Liver (tissue), 7 donors: ENCODE measurements at regions not wholly inside any gene's neighbourhood (a gene's known extent, or its start where the extent isn't known, plus 50 kb on each side); places are given as distances from the start of the nearest gene placed in this dataset.

ENCODE experiments used
- DNase-seq: peaks from one replicate; pipeline ENCODE4 v3.0.0-alpha.2; 2017; ENCODE audit warnings: low spot score
- H3K27ac ChIP-seq, 2 donors: one replicate each; pipeline ENCODE4 v1.7.0; 2013; ENCODE audit warnings: inconsistent platforms in 2 of 2, low read length in 2 of 2, control low read depth in 1 of 2, low read depth in 1 of 2, mild to moderate bottlenecking in 1 of 2
- H3K27me3 ChIP-seq, 4 donors: one replicate each; pipeline versions ENCODE4 v1.6.1 to v1.7.0; 2013; ENCODE audit warnings: low read length in 3 of 4, inconsistent platforms in 1 of 4, mild to moderate bottlenecking in 1 of 4, moderate library complexity in 1 of 4; ENCODE audit not compliant: control insufficient read depth in 4 of 4, insufficient read depth in 4 of 4
- H3K36me3 ChIP-seq, 4 donors: one replicate each; pipeline versions ENCODE4 v1.6.1 to v1.7.0; 2013; ENCODE audit warnings: low read length in 3 of 4, mild to moderate bottlenecking in 3 of 4, low read depth in 1 of 4, moderate library complexity in 1 of 4; ENCODE audit not compliant: control insufficient read depth in 4 of 4, insufficient read depth in 3 of 4
- H3K4me1 ChIP-seq, 4 donors: one replicate each; pipeline versions ENCODE4 v1.6.1 to v1.7.0; 2013; ENCODE audit warnings: low read length in 3 of 4, mild to moderate bottlenecking in 3 of 4, moderate library complexity in 1 of 4; ENCODE audit not compliant: control insufficient read depth in 4 of 4, insufficient read depth in 4 of 4
- H3K4me3 ChIP-seq, 3 donors: one replicate each; pipeline versions ENCODE4 v1.6.1 to v1.7.0; 2013; ENCODE audit warnings: low read length in 3 of 3, control low read depth in 1 of 3, low read depth in 1 of 3, mild to moderate bottlenecking in 1 of 3
- H3K9ac ChIP-seq, 2 donors: one replicate each; pipeline ENCODE4 v1.7.0; 2013; ENCODE audit warnings: low read length in 2 of 2, mild to moderate bottlenecking in 2 of 2, moderate library complexity in 2 of 2, control low read depth in 1 of 2, low read depth in 1 of 2
- H3K9me3 ChIP-seq, 4 donors: one replicate each; pipeline versions ENCODE4 v1.6.1 to v1.7.0; 2013; ENCODE audit warnings: low read length in 3 of 4; ENCODE audit not compliant: control insufficient read depth in 4 of 4
- EGR1 ChIP-seq, 2 donors: IDR thresholded peaks; 2 replicates each; pipeline ENCODE4 v1.6.1; 2016 to 2018; ENCODE audit warnings: antibody characterized with exemption in 2 of 2, low read depth in 2 of 2
- FOXA1 ChIP-seq: IDR thresholded peaks from 2 replicates; pipeline ENCODE4 v1.6.1; 2016; ENCODE audit warnings: antibody characterized with exemption
- FOXA2 ChIP-seq: IDR thresholded peaks from 2 replicates; pipeline ENCODE4 v1.6.1; 2016; ENCODE audit warnings: antibody characterized with exemption
- GABPA ChIP-seq, 2 donors: IDR thresholded peaks in 1 of 2; conservative IDR thresholded peaks in 1 of 2; 2 replicates each; pipeline ENCODE4 v1.6.1; 2016; ENCODE audit warnings: antibody characterized with exemption in 2 of 2, mild to moderate bottlenecking in 1 of 2, moderate library complexity in 1 of 2
- HNF4A ChIP-seq, 2 donors: conservative IDR thresholded peaks; 2 replicates each; pipeline ENCODE4 v1.6.1; 2016; ENCODE audit warnings: antibody characterized with exemption in 2 of 2, mild to moderate bottlenecking in 2 of 2
- HNF4G ChIP-seq: IDR thresholded peaks from 2 replicates; pipeline ENCODE4 v1.6.1; 2016; ENCODE audit warnings: antibody characterized with exemption
- JUND ChIP-seq, 2 donors: IDR thresholded peaks; 2 replicates each; pipeline ENCODE4 v1.6.1; 2016; ENCODE audit warnings: antibody characterized with exemption in 2 of 2
- NR2F2 ChIP-seq: IDR thresholded peaks from 2 replicates; pipeline ENCODE4 v1.6.1; 2016; ENCODE audit warnings: antibody characterized with exemption
- RAD21 ChIP-seq, 2 donors: IDR thresholded peaks; 2 replicates each; pipeline ENCODE4 v1.6.1; 2016; ENCODE audit warnings: antibody characterized with exemption in 2 of 2, mild to moderate bottlenecking in 2 of 2
- RXRA ChIP-seq, 2 donors: IDR thresholded peaks; 2 replicates each; pipeline ENCODE4 v1.6.1; 2017 to 2018; ENCODE audit warnings: antibody characterized with exemption in 2 of 2, mild to moderate bottlenecking in 1 of 2
- SP1 ChIP-seq: IDR thresholded peaks from 2 replicates; pipeline ENCODE4 v1.6.1; 2018; ENCODE audit warnings: antibody characterized with exemption, mild to moderate bottlenecking
- TAF1 ChIP-seq: conservative IDR thresholded peaks from 2 replicates; pipeline ENCODE4 v1.6.1; 2016; ENCODE audit warnings: antibody characterized with exemption, mild to moderate bottlenecking
- WGBS: extraction: QIAGEN DNeasy Blood & Tissue Kit; methylation state at CpG from one replicate; pipeline ENCODE4 v1.1.7; 2013; 5-methylcytosine and 5-hydroxymethylcytosine counted together
- TF ChIP-seq, protein P1 (sequence below): IDR thresholded peaks from 2 replicates; pipeline ENCODE4 v1.6.1; 2016; ENCODE audit warnings: antibody characterized with exemption
- TF ChIP-seq, protein P2 (sequence below): IDR thresholded peaks from 2 replicates; pipeline ENCODE4 v1.6.1; 2016; ENCODE audit warnings: antibody characterized with exemption
- TF ChIP-seq, protein P3 (sequence below): IDR thresholded peaks from 2 replicates; pipeline ENCODE4 v1.6.1; 2016; ENCODE audit warnings: antibody characterized with exemption, mild to moderate bottlenecking
- TF ChIP-seq, protein P4 (sequence below): IDR thresholded peaks from 2 replicates; pipeline ENCODE4 v1.6.1; 2016; ENCODE audit warnings: antibody characterized with exemption
- donor health status: healthy.
- donor health status: healthy.
- donor health status: healthy.
- donor health status: healthy.

DNA sequence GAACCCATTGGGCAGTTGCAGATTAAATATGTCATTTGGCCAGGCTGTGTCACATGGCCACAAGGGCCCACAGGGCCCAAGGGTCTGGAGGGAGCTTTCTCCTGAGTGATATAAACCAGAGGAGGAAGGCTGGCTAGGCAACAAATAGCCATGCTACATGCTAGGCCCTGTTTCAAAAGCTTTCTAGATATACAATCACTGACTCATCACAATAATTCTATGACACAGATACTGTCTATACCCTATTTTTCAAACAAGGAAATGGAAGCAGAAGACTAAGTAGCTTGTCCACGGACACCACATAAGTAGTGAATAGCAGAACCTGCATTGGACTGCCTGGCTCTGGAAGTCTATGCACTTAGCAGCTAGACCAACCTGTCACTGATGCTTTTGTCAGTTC lies 625.4 kb downstream of the NTRK3 start:
- WGBS: 67% methylated on average over 1 of the region's 1 CpG
- H3K27ac ChIP-seq: no peak overlapping the region
- no peak for DNase-seq
- no peak overlapping the region for H3K9ac ChIP-seq
- H3K4me1 ChIP-seq: no peaks in the 10 kb centered on the region
- H3K9me3 ChIP-seq: no peaks in the 10 kb centered on the region
- H3K27me3 ChIP-seq: no peaks in the 10 kb centered on the region
- H3K4me3 ChIP-seq: no peak overlapping the region
- TF ChIP-seq EGR1 (IDR thresholded peaks at IDR 0.05; ENCODE audit: low read depth in 2 of 2): no peak
- TF ChIP-seq, protein P1, sequence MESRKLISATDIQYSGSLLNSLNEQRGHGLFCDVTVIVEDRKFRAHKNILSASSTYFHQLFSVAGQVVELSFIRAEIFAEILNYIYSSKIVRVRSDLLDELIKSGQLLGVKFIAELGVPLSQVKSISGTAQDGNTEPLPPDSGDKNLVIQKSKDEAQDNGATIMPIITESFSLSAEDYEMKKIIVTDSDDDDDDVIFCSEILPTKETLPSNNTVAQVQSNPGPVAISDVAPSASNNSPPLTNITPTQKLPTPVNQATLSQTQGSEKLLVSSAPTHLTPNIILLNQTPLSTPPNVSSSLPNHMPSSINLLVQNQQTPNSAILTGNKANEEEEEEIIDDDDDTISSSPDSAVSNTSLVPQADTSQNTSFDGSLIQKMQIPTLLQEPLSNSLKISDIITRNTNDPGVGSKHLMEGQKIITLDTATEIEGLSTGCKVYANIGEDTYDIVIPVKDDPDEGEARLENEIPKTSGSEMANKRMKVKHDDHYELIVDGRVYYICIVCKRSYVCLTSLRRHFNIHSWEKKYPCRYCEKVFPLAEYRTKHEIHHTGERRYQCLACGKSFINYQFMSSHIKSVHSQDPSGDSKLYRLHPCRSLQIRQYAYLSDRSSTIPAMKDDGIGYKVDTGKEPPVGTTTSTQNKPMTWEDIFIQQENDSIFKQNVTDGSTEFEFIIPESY: no peak
- no peak for TF ChIP-seq FOXA2
- TF ChIP-seq, protein P2, sequence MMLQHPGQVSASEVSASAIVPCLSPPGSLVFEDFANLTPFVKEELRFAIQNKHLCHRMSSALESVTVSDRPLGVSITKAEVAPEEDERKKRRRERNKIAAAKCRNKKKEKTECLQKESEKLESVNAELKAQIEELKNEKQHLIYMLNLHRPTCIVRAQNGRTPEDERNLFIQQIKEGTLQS: no peak
- TF ChIP-seq SP1: no peak
- TF ChIP-seq GABPA (IDR thresholded peaks at IDR 0.05 in 1 of 2, conservative IDR thresholded peaks at IDR 0.05 in 1 of 2): no peak
- TF ChIP-seq TAF1: no peak
- TF ChIP-seq, protein P3, sequence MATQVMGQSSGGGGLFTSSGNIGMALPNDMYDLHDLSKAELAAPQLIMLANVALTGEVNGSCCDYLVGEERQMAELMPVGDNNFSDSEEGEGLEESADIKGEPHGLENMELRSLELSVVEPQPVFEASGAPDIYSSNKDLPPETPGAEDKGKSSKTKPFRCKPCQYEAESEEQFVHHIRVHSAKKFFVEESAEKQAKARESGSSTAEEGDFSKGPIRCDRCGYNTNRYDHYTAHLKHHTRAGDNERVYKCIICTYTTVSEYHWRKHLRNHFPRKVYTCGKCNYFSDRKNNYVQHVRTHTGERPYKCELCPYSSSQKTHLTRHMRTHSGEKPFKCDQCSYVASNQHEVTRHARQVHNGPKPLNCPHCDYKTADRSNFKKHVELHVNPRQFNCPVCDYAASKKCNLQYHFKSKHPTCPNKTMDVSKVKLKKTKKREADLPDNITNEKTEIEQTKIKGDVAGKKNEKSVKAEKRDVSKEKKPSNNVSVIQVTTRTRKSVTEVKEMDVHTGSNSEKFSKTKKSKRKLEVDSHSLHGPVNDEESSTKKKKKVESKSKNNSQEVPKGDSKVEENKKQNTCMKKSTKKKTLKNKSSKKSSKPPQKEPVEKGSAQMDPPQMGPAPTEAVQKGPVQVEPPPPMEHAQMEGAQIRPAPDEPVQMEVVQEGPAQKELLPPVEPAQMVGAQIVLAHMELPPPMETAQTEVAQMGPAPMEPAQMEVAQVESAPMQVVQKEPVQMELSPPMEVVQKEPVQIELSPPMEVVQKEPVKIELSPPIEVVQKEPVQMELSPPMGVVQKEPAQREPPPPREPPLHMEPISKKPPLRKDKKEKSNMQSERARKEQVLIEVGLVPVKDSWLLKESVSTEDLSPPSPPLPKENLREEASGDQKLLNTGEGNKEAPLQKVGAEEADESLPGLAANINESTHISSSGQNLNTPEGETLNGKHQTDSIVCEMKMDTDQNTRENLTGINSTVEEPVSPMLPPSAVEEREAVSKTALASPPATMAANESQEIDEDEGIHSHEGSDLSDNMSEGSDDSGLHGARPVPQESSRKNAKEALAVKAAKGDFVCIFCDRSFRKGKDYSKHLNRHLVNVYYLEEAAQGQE: no peak
- no peak for TF ChIP-seq HNF4A (conservative IDR thresholded peaks at IDR 0.05)
- no peak for TF ChIP-seq JUND (IDR thresholded peaks at IDR 0.05)
- no peak for TF ChIP-seq NR2F2
- no peaks in the 10 kb centered on the region for H3K36me3 ChIP-seq

DNA sequence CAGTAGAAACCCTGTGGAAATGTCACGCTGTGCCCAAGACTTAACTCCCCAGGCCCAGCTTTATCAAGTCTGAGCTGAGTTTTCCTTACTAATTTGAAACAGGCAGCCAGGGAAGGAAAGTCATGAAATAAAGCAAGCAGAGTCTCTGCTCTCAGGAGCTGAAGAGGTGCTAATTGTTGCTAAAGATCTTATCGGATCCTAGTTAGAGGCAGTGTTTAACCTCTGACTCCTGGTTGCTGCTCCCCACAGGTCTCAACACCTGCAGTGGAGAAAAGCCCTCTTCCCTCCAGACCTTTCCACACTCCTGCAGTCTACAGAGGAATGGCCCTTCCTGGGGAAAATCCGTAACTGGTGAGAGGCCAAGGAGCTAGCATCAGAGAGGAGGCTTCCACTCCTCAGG lies 628.2 kb downstream of the NTRK3 start:
- Histone ChIP-seq H3K4me1 (no peaks in the 10 kb centered on the region), H3K9me3 (no peaks in the 10 kb centered on the region), H3K27me3 (no peaks in the 10 kb centered on the region), H3K4me3 (no peak overlapping the region), H3K36me3 (no peaks in the 10 kb centered on the region), H3K27ac (no peak overlapping the region), H3K9ac (no peak overlapping the region)
- WGBS: 30% methylated on average over 3 of the region's 3 CpGs
- TF ChIP-seq FOXA2 (no peak), RXRA (IDR thresholded peaks at IDR 0.05) (no peak), SP1 (no peak), GABPA (IDR thresholded peaks at IDR 0.05 in 1 of 2, conservative IDR thresholded peaks at IDR 0.05 in 1 of 2) (no peak), JUND (IDR thresholded peaks at IDR 0.05) (no peak), FOXA1 (no peak), RAD21 (IDR thresholded peaks at IDR 0.05) (no peak), EGR1 (IDR thresholded peaks at IDR 0.05; ENCODE audit: low read depth in 2 of 2) (no peak), HNF4G (no peak), HNF4A (conservative IDR thresholded peaks at IDR 0.05) (no peak), NR2F2 (no peak)
- TF ChIP-seq, protein P1: no peak
- TF ChIP-seq, protein P4, sequence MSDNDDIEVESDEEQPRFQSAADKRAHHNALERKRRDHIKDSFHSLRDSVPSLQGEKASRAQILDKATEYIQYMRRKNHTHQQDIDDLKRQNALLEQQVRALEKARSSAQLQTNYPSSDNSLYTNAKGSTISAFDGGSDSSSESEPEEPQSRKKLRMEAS: no peak
- TF ChIP-seq, protein P2: no peak
- TF ChIP-seq, protein P3: no peak
- no peak for DNase-seq
